PC-9 (cell line): ENCODE measurements at regions not wholly inside any gene's neighbourhood (a gene's known extent, or its start where the extent isn't known, plus 50 kb on each side); places are given as distances from the start of the nearest gene placed in this dataset.

ENCODE experiments used
- CTCF ChIP-seq: fragments of 200-600 bp; sonication (generic); conservative IDR thresholded peaks from 2 replicates; pipeline ENCODE4 v1.6.1; 2017; ENCODE audit warnings: mixed run types, antibody characterized with exemption, mild to moderate bottlenecking, moderate library complexity
- EZH2 ChIP-seq: fragments of 200-600 bp; sonication (generic); IDR thresholded peaks from 2 replicates; pipeline ENCODE4 v1.8.0; 2017; ENCODE audit warnings: antibody characterized with exemption, low read depth

- TF ChIP-seq CTCF (no peak), EZH2 (no peak)
Observed at GRCh38 chr1:4977701-4978100, 323.3 kb downstream of the AJAP1 start.
